GM13976 (cell line): ENCODE measurements at regions not wholly inside any gene's neighbourhood (a gene's known extent, or its start where the extent isn't known, plus 50 kb on each side); places are given as distances from the start of the nearest gene placed in this dataset.

Experiments
- DNase-seq: peaks from one replicate; pipeline ENCODE4 v3.0.0; 2012; ENCODE audit warnings: low spot score
- CTCF ChIP-seq: IDR thresholded peaks from 2 replicates; pipeline ENCODE4 v1.5.1; 2012; ENCODE audit warnings: borderline replicate concordance, mild to moderate bottlenecking; ENCODE audit not compliant: insufficient read depth; ENCODE audit errors: extremely low read depth, missing control alignments, control extremely low read depth
- in situ Hi-C: fragments of 300-500 bp; cut with MboI; formaldehyde crosslinking; loops from one replicate; pipeline ENCODE4 v1.12.0; 2022; ENCODE audit warnings: low sequenced_read_pairs, mixed read lengths, inconsistent platforms; ENCODE audit not compliant: unreplicated experiment

- TF ChIP-seq CTCF, result no peak
- DNase-seq, result no peak
- in situ Hi-C loops, result no loop called here
Measured at GRCh38 chr9:4435197-4435596, 55.1 kb upstream of the SLC1A1 start.

- no peak for TF ChIP-seq CTCF
- in situ Hi-C loops, result no loop called here
- DNase-seq, result no peak
Measured at GRCh38 chr9:4433379-4433778, 56.9 kb upstream of the SLC1A1 start.

- in situ Hi-C loops, result no loop called here
- no peak for TF ChIP-seq CTCF
- no peak for DNase-seq
Measured at GRCh38 chr9:4430432-4431261, 59.6 kb upstream of the SLC1A1 start.

GRCh38 chr9:4425319-4426045 lies 64.8 kb upstream of the SLC1A1 start:
- no peak for TF ChIP-seq CTCF
- in situ Hi-C loops, result no loop called here
- no peak for DNase-seq

GRCh38 chr9:4424891-4425290 lies 65.4 kb upstream of the SLC1A1 start:
- in situ Hi-C loops, result no loop called here
- no peak for DNase-seq
- TF ChIP-seq CTCF, result no peak

GRCh38 chr9:4424038-4424437 lies 66.2 kb upstream of the SLC1A1 start:
- in situ Hi-C loops, result no loop called here
- no peak for DNase-seq
- TF ChIP-seq CTCF, result no peak

GRCh38 chr9:4423207-4423610 lies 67.1 kb upstream of the SLC1A1 start:
- TF ChIP-seq CTCF, result no peak
- in situ Hi-C loops, result no loop called here
- no peak for DNase-seq
